ENCODE measurements at regions not wholly inside any gene's neighbourhood (a gene's known extent, or its start where the extent isn't known, plus 50 kb on each side); places are given as distances from the start of the nearest gene placed in this dataset.
"Not testable (repeated sequence)": the region's sequence is repeated elsewhere in the genome, so short reads cannot be mapped to it uniquely, and the experiment has no call there.

- DNase-seq: no peak
Measured at GRCh38 chr12:46617167-46617566, 208.6 kb downstream of the SLC38A4 start.

- DNase-seq: no peak
Measured at GRCh38 chr12:46610754-46611153, 215.0 kb downstream of the SLC38A4 start.

DNA sequence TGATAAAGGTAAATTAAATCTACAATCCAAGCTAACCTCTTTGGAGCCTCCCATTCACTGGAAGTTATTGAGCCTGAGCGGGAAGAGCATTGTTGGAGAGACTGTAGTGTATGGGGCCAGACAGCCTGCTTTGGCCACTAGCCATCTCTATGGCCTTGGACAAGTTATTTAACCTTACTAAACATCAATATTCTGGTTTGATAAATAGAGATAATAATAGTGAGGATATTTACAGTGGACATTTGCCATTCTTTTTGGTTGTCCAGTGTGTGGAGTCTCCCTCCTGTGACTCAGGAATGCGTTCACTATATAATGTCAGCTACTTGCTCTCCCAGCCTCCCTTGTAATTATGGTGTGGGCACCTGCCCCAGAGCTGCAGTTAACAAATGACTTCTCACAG lies 216.1 kb downstream of the SLC38A4 start:
- no peak for DNase-seq

- no peak for DNase-seq
Measured at GRCh38 chr12:46609273-46609623, 216.5 kb downstream of the SLC38A4 start.

DNA sequence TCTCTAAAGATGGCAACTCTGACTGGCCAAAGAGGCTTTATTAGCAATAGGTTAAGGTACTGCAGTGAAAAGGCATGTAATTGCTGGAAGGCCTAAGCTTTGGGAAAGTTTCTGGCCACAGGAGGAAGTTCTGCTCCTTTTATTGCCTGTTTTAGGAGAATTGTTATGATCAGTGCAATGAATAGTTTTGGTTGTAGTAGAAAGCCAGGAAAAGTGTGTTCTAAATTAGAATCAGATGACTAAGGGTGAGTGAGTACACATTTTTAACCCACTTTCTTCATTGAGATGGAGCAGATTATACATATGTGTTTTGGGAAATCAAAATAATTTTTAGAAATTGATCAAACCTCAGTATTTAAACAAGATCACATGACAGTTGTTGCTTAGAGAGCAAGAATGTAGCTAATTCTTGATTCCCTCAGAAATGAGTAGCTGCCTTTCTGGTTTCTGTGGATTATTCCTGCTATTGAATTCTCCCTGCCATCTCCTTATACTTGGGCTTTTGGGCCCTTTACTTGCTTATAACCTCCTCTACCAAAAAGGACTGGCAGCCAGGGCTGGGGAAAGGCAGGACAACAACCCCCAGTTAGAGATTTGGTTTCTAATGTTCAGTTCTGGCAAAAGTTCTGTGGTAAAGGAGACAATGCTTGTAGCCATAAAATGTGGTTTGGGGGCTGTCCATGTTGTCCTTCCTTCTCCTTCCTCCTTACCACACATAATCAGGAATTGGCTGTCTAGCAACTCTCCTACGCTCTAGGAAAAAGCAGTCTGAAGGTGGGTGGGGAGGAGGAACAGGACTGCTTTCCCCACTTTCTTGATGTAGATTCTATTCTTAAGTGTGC lies 217.1 kb downstream of the SLC38A4 start:
- no peak for DNase-seq

- DNase-seq: no peak
Measured at GRCh38 chr12:46604684-46605083, 221.1 kb downstream of the SLC38A4 start.

GRCh38 chr12:46603776-46604456 lies 221.9 kb downstream of the SLC38A4 start:
- no peak for DNase-seq

GRCh38 chr12:46602474-46602873 lies 223.3 kb downstream of the SLC38A4 start:
- no peak for DNase-seq

DNA sequence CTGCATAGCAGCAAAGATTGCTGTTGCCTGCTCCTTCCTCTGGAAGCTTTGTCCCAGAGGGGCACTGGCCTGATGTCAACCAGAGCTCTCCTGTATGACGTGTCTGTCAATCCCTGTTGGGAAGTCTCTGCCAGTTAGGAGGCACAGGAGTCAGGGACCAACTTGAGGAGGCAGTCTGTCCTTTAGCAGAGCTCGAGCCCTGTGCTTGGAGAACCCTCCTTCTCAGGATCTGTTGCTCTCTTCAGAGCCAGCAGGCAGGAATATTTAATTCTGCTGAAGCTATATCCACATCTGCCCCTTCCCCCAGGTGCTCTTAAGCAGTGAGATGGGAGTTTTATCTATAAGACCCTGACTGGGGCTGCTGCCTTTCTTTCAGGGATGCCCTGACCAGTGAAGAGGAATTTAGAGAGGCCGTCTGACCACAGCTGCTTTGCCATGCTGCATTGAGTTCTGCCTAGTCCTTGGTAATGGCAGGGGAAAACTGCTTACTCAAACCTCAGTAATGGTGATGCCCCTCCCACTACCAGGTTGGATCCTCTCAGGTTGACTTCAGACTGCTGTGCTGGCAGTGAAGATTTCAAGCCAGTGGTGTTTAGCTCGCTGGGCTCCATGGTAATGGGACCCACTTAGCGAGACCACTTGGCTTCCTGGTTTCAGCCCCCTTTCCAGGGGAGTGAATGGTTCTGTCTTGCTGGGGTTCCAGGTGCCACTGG lies 218.6 kb upstream of the SLC38A2 start:
- no peak for DNase-seq

- no peak for DNase-seq
Measured at GRCh38 chr12:46585854-46586621, 213.5 kb upstream of the SLC38A2 start.

GRCh38 chr12:46584098-46584497 lies 211.5 kb upstream of the SLC38A2 start:
- DNase-seq: not testable (repeated sequence)

GRCh38 chr12:46581990-46582389 lies 209.4 kb upstream of the SLC38A2 start:
- DNase-seq: not testable (repeated sequence)

DNA sequence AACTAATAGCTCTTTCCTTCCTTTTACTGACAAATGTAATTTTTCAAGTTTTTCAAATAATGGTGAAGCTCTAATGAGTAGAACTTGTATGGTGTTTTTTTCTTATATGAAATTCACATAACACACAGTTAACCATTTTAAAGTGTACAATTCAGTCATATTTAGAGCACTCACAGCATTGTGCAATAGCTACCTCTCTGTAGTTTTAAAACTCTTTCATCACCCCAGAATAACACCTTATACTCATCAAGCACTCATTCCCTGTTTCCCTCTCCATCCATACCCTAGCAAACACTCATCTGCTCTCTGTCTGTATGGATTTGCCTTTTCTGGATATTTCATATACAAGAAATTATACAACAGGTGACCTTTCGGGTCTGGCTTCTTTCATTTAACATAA lies 207.9 kb upstream of the SLC38A2 start:
- DNase-seq: no peak

DNA sequence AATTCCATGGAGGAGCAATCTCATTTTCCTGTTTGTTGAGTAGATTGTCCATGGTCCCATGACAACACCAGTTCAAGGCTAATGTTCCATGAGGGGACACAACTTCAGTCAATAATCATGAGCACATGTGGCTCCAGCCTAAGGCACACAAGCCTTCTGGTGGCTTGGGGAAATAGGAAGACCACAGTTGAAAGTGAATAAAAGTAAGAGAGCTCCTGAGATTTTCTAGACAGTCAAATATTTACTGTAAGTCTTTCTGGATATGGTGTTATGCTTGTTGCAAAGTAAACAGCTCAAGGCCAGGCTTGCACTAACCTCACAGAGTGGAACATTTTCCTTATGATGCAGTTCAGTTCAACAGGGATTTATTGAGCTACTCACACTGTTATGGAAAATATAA lies 206.9 kb upstream of the SLC38A2 start:
- DNase-seq: no peak

DNA sequence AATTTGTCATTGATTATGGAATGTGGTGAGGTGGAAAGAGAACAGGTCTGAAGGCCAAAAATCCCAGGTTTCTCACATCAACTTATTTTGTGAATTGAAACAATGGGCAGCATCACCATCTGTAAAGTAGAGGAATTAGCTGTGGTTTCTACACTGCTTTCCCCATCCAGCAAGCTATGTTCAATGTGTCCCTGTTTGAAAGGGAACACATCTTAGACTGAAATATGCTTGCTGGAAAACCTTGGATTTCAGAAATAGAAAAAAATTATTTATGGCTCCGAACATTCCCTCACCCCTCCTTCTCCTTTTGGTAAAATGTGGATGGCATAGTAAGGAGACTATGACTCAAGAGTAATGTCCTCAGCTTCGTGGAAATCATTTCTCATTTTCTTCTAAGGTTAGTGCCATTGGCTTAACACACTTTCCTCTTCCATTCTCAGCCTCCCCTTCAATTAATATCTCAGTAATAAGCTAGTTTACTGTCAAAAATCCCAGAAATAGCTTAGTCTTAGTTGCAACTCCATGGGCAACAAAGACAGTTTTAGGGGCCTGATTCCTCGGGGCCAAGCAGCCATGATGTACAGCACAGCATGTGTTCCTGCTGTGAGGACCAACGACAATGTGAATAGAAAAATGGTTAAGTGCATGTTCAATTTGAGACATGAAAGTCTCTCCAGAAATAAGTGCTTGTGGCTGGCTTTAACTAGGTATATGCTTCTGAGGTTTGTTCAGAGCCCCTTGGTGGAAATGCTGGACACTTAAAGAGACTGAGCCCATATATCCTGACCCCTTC lies 205.8 kb upstream of the SLC38A2 start:
- DNase-seq: no peak

DNA sequence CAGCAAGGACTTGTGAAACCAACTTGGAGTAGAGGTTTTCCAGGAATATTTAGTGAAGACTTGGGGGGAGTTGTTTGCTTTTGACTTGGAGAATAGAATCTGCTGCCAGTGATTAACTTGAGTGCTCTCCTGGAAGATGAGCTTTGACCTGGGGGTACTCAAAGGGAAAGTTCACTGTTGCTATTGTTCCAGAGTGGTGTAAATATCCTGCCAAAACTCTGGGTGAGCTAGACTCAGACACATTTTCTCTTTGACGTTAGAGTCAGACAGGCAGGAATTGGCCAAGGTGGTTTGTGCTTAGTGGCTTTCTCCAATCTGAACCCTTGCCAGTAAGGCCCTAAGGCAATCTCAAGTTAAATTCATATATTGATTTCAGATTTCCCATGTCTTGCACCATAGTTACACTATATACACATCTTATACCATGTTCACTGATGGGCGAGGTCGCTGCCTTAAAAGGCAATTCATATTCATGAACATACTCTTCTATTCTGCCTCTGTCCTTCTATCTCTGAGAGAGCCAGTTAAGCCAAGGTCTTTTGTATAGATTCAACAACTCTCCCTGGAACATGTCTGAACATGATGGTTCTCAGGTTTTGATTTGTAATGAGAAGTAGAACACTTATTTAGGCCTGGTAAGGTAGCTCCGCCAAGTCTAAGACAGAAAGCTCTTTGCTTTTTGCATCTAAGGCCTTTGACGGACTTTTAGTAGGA lies 204.6 kb upstream of the SLC38A2 start:
- DNase-seq: no peak

DNA sequence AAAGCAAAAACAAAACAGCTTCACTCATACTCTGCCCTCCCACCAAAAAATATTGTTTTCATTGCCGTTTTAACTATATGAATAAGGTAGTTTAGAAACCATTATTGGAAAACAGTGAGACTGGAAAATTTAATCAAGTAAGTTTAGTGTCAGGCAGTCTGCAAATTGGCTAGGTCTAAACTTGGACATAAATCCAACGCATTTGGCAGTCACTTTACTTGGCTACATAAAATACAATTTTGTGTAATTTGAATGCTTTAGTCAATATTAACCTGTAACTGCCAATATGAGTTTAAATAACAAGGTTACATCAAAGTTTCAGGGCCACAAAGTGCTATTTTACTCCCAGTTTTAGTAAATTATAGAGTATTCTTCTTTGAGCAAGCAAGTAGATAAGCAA lies 202.3 kb upstream of the SLC38A2 start:
- no peak for DNase-seq

GRCh38 chr12:46573347-46573658 lies 200.7 kb upstream of the SLC38A2 start:
- no peak for DNase-seq

DNA sequence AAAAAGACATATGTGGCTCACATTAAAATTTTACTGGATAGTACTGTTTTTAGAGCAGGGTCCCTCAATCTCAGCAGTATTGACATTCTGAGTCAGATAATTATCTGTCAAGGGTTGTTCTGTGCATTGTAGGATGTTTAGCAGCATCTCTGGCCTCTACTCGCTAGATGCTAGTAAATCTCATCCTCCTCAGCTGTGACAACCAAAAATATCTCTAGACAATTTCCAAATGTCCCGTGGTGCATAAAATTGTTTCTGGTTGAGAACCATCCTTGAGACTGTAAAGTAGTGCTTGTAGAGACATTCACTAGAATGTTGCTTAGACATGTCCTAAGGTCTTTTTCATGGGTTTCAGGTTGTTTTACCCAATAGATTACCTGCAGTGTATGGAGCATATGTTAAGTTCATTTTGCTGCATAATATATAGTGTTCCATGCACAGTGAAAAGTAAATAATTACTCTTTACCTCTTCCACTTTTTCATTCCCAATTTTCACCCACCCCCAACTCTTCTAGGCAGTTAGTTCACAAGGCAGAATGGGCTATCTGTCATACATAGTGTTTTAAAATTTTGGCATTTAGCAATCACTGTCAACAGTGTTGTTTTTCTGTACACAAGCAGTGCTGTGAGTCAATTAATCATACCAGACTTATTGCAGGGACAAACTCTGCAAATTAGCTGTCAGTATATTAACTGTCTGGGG lies 200.2 kb upstream of the SLC38A2 start:
- DNase-seq: no peak

DNA sequence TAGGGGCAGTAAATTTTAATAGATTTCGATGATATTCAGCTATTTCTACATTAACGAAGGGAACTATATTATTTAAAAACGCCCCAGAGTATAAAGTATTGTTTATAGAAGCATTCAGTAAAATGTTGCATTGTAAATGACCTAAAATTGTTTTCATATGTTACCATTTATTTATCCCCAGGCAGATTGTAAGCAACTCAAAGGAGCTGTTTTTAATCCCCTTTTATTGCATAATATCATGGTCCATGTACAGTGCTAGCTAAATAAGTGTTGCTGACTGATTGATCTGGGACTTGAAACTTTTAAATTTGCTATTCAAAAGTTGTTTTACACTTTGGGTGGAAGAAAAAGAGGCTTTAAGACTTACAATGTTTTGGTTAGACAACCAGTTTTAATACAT lies 199.0 kb upstream of the SLC38A2 start:
- DNase-seq: no peak

GRCh38 chr12:46569826-46570439 lies 197.4 kb upstream of the SLC38A2 start:
- no peak for DNase-seq

Measured in activated T-cell treated with anti-CD3 and anti-CD28 coated beads for 4 hours (primary cell).